ENCODE measurements at regions not wholly inside any gene's neighbourhood (a gene's known extent, or its start where the extent isn't known, plus 50 kb on each side); places are given as distances from the start of the nearest gene placed in this dataset.
"Not testable (repeated sequence)": the region's sequence is repeated elsewhere in the genome, so short reads cannot be mapped to it uniquely, and the experiment has no call there.

GRCh38 chr3:86793786-86794185 is 197.2 kb downstream of the VGLL3 start:
- DNase-seq = no peak

- DNase-seq = no peak
Measured at GRCh38 chr3:86792316-86792715, 198.6 kb downstream of the VGLL3 start.

GRCh38 chr3:86790884-86791549 is 199.9 kb downstream of the VGLL3 start:
- DNase-seq = no peak

GRCh38 chr3:86788371-86788770 is 202.6 kb downstream of the VGLL3 start:
- DNase-seq = no peak

- no peak for DNase-seq
Measured at GRCh38 chr3:86787091-86787490, 203.9 kb downstream of the VGLL3 start.

GRCh38 chr3:86785386-86785785 is 205.6 kb downstream of the VGLL3 start:
- no peak for DNase-seq

GRCh38 chr3:86782866-86783265 is 208.1 kb downstream of the VGLL3 start:
- no peak for DNase-seq

- DNase-seq = no peak
Measured at GRCh38 chr3:86782286-86782685, 208.7 kb downstream of the VGLL3 start.

GRCh38 chr3:86774082-86774691 is 216.8 kb downstream of the VGLL3 start:
- DNase-seq = peak; percentile 22

GRCh38 chr3:86772699-86773098 is 218.2 kb downstream of the VGLL3 start:
- no peak for DNase-seq

GRCh38 chr3:86771741-86772512 is 219.0 kb downstream of the VGLL3 start:
- no peak for DNase-seq

GRCh38 chr3:86766331-86766730 is 224.6 kb downstream of the VGLL3 start:
- DNase-seq = no peak

- DNase-seq = not testable (repeated sequence)
Measured at GRCh38 chr3:86757322-86758179, 233.4 kb downstream of the VGLL3 start.

- no peak for DNase-seq
Measured at GRCh38 chr3:86748015-86748414, 242.9 kb downstream of the VGLL3 start.

- DNase-seq = no peak
Measured at GRCh38 chr3:86744051-86744450, 246.9 kb downstream of the VGLL3 start.

- no peak for DNase-seq
Measured at GRCh38 chr3:86743233-86743632, 247.7 kb downstream of the VGLL3 start.

GRCh38 chr3:86740751-86741150 is 250.2 kb downstream of the VGLL3 start:
- DNase-seq = no peak

GRCh38 chr3:86739244-86739643 is 251.7 kb downstream of the VGLL3 start:
- DNase-seq = no peak

GRCh38 chr3:86738684-86739083 is 252.3 kb downstream of the VGLL3 start:
- no peak for DNase-seq

- no peak for DNase-seq
Measured at GRCh38 chr3:86737517-86737916, 253.4 kb downstream of the VGLL3 start.

- no peak for DNase-seq
Measured at GRCh38 chr3:86733257-86733656, 257.7 kb downstream of the VGLL3 start.

GRCh38 chr3:86731501-86731901 is 259.4 kb downstream of the VGLL3 start:
- DNase-seq = no peak

GRCh38 chr3:86723433-86723832 is 267.5 kb downstream of the VGLL3 start:
- no peak for DNase-seq

Measured in NCI-H2029 treated with DMSO at 0.1 percent for 48 hours (cell line).